ENCODE measurements at regions not wholly inside any gene's neighbourhood (a gene's known extent, or its start where the extent isn't known, plus 50 kb on each side); places are given as distances from the start of the nearest gene placed in this dataset.
"Not testable (repeated sequence)": the region's sequence is repeated elsewhere in the genome, so short reads cannot be mapped to it uniquely, and the experiment has no call there.

DNA sequence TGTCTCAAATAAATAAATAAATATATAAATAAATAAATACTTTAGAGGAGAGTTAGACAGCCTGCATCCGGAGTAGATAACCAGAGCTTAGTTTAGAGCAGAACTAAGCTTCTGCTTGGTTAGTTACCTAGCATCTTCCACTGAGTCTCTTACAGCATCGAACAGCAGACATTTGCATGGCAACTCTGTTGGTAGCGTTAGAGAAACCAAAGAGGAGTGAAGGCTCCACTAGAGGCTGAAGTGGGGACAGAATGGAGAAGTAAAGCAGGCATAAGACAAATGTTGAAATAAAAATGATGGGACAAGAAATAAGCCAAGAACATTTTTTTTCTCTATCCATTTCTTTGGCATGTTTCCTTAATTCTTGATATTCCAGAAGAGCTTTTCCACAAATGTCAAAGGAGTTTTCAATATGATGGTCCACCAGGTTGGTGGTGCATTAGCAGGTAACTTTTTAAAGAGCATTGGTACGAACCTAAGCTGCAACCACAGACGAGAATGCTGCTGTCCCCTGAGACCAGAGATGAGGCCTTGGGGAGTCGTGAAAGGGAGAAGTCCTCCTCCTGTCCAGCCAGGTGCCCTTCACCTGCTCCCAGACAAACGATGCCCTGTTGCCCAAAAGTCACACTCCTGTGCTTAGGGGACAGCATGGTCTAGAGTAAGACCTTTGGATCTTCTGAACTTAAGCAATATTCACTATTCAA lies 438.3 kb downstream of the DIRAS2 start:
- no peak for DNase-seq
- TF ChIP-seq POLR2A (IDR thresholded peaks at IDR 0.05) = no peak
- TF ChIP-seq, protein P1, sequence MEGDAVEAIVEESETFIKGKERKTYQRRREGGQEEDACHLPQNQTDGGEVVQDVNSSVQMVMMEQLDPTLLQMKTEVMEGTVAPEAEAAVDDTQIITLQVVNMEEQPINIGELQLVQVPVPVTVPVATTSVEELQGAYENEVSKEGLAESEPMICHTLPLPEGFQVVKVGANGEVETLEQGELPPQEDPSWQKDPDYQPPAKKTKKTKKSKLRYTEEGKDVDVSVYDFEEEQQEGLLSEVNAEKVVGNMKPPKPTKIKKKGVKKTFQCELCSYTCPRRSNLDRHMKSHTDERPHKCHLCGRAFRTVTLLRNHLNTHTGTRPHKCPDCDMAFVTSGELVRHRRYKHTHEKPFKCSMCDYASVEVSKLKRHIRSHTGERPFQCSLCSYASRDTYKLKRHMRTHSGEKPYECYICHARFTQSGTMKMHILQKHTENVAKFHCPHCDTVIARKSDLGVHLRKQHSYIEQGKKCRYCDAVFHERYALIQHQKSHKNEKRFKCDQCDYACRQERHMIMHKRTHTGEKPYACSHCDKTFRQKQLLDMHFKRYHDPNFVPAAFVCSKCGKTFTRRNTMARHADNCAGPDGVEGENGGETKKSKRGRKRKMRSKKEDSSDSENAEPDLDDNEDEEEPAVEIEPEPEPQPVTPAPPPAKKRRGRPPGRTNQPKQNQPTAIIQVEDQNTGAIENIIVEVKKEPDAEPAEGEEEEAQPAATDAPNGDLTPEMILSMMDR (IDR thresholded peaks at IDR 0.05) = no peak
- H3K9me3 ChIP-seq (replicated peaks in 1 of 3) = no peaks in the 10 kb centered on the region
- H3K4me3 ChIP-seq = no peak overlapping the region
- intact Hi-C loops (cut with DNase I) = no loop called here
- 67 to 78% (median 77%) methylated on average over 7 of the region's 7 CpGs for WGBS, 4 donors
- no peaks in the 10 kb centered on the region for H3K36me3 ChIP-seq (replicated peaks in 1 of 2)
- H3K27ac ChIP-seq = no peak overlapping the region
- H3K27me3 ChIP-seq = peaks cover 15% of the 10 kb centered on the region
- H3K4me1 ChIP-seq (replicated peaks in 1 of 2) = no peaks in the 10 kb centered on the region

DNA sequence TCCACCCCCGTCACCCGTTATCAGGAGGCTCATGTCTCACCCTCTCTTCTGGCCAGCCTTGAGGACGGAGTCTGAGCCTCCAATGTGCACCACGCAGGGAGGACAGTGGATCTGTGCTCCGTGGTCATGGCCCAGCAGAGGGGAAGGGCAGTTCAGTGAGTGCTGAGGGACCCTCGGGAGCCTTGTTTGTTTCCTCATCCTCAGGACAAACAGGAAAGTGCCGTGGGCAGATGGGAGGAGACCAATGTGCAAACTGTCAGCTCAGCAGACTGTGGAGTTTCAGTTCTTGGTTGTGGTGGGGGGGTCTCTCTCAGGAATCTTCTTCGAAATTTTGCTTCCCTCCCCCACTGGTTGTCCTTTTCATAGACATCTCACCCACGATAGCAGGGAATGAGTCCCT lies 429.6 kb downstream of the DIRAS2 start:
- H3K4me1 ChIP-seq (replicated peaks in 1 of 2); H3K36me3 ChIP-seq (replicated peaks in 1 of 2); H3K9me3 ChIP-seq (replicated peaks in 1 of 3); H3K27me3 ChIP-seq; H3K4me3 ChIP-seq; intact Hi-C loops (cut with DNase I): not testable (repeated sequence)
- 38 to 55% (median 41%) methylated on average over 5 to 9 of the region's 9 CpGs for WGBS, 4 donors
- DNase-seq = peak in 2 of 7 donors; percentile 12 to 25
- peak overlapping the region in 1 of 5 donors; percentile 34 for H3K27ac ChIP-seq

DNA sequence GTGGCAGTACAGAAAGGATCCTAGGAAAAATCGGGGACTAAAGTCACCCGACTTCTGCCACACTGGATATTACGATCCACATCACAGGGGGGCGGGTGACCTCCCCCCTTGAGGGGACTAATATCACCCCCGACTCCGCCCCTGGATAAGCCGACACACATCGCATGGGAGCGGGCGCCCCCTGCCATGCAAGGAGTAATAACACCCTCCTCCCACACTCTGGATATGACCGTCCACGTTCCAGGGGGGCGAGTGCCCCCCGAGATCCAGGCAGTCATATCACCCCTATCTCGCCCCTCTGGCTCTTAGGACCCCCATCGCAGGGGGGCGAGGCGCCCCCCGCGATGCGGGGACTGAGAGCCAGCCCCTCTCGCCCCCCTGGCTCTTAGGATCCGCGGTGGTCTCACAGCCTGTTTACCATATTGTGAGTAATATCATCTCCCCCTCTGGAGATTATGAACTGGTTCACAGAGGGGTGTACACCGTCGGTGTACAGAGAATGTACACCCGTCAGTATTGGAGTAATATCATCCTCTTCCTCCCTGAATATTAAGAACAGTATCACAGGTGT lies 423.0 kb downstream of the DIRAS2 start:
- no peaks in the 10 kb centered on the region for H3K4me1 ChIP-seq (replicated peaks in 1 of 2)
- peak in 2 of 7 donors; percentile 14 to 23 for DNase-seq
- H3K27ac ChIP-seq = no peak overlapping the region
- 11 to 29% (median 21%) methylated on average over 10 to 27 of the region's 27 CpGs for WGBS, 4 donors
- no peak overlapping the region for H3K4me3 ChIP-seq
- no peaks in the 10 kb centered on the region for H3K36me3 ChIP-seq (replicated peaks in 1 of 2)
- intact Hi-C loops (cut with DNase I) = no loop called here
- H3K27me3 ChIP-seq = peaks cover 7% of the 10 kb centered on the region
- no peak for TF ChIP-seq POLR2A (IDR thresholded peaks at IDR 0.05)
- TF ChIP-seq, protein P1 (IDR thresholded peaks at IDR 0.05) = peak; percentile 8 to 49 (median 37)
- H3K9me3 ChIP-seq (replicated peaks in 1 of 3) = no peaks in the 10 kb centered on the region

DNA sequence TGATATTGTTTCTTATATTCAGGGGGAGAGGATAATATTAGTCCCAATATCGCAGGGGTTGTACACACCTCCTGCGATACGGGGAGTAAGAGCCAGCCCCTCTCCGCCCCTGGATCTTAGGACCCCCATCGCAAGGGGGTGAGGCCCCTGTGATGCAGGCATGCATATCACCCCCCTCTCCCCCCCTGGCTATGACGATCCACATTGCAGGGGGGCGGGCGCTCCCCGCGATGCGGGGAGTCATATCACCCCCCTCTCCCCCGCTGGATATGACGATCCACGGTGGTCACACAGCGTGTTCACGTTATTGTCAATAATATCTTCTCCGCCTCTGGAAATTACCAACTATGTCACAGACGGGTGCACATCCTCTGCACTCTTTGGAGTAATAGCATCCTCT lies 420.7 kb downstream of the DIRAS2 start:
- H3K4me3 ChIP-seq; H3K36me3 ChIP-seq (replicated peaks in 1 of 2); intact Hi-C loops (cut with DNase I); H3K27me3 ChIP-seq; DNase-seq; H3K27ac ChIP-seq; H3K4me1 ChIP-seq (replicated peaks in 1 of 2); H3K9me3 ChIP-seq (replicated peaks in 1 of 3): not testable (repeated sequence)
- 76 to 95% (median 85%) methylated on average over 4 to 18 of the region's 18 CpGs for WGBS, 4 donors

DNA sequence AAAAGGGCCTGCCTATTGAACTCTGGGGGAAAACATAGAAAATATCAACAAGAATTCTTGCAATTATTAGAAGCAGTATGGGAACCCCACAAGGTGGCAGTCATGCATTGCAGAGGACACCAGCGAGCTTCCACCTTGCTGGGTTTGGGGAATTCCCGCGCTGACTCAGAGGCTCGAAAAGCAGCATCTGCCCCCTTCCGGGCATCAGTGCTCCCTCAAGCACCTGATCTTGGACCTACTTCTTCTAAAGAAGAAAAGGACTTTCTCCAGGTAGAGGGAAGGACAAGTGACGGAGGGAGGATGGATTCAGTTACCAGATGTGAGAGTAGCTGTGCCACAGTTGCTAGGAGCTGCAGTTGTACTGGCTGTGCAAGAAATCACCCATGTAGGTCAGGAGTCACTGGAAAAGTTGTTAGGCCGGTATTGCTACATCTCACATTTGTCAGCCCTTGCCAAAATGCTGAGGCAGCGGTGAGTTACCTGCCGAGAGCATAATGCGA lies 415.7 kb downstream of the DIRAS2 start:
- not testable (repeated sequence) for H3K27ac ChIP-seq; H3K4me3 ChIP-seq; H3K36me3 ChIP-seq (replicated peaks in 1 of 2); H3K27me3 ChIP-seq; H3K4me1 ChIP-seq (replicated peaks in 1 of 2); H3K9me3 ChIP-seq (replicated peaks in 1 of 3)
- TF ChIP-seq, protein P1 (IDR thresholded peaks at IDR 0.05) = peak; percentile 43 to 81 (median 67)
- DNase-seq = peak; percentile 48 to 80 (median 63)
- WGBS, 4 donors = 22 to 53% (median 46%) methylated on average over 7 to 10 of the region's 10 CpGs
- intact Hi-C loops (cut with DNase I) = loop anchor here in 1 of 2 donors (5.0 kb wide), 1 partner anchor 645 kb away; no protein-coding TSS in a partner anchor

DNA sequence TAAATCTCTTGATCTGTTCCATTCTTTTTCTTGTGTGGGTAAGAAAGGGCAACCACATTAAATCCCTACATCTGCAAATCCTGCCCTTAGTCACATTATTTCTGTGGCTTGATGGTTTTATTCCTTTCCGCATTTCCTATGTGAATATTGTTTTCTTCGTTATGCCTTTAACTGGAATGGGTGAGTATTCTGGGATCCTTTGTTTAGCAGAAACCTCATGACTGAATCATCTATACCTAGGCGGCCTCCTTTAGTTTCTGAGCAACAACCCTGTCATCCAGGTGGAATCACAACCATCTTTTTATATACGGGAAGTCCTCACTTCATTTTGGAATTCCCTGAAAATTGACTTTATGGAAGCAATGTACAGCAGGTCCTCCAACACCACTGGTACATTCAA lies 409.5 kb downstream of the DIRAS2 start:
- H3K9me3 ChIP-seq (replicated peaks in 1 of 3); H3K4me3 ChIP-seq; H3K36me3 ChIP-seq (replicated peaks in 1 of 2); DNase-seq; H3K27ac ChIP-seq; H3K27me3 ChIP-seq; H3K4me1 ChIP-seq (replicated peaks in 1 of 2); intact Hi-C loops (cut with DNase I): not testable (repeated sequence)
- 76 to 82% (median 78%) methylated on average over 4 of the region's 4 CpGs for WGBS, 4 donors
